MM.1S (cell line): ENCODE measurements at regions not wholly inside any gene's neighbourhood (a gene's known extent, or its start where the extent isn't known, plus 50 kb on each side); places are given as distances from the start of the nearest gene placed in this dataset.
A peak's percentile ranks its signal among the peaks of the same experiment; 100 is the strongest.

Experiments
- EZH2phosphoT487 ChIP-seq: fragments of 300-600 bp; sonication (generic); IDR thresholded peaks from 2 replicates; pipeline ENCODE4 v1.6.1; 2018; ENCODE audit warnings: antibody characterized with exemption, low read length
- TF ChIP-seq, protein P1 (sequence below): fragments of 300-600 bp; sonication (generic); IDR thresholded peaks from 2 replicates; pipeline ENCODE4 v1.5.1; 2016; ENCODE audit warnings: antibody characterized with exemption, low read length, mixed read lengths

DNA sequence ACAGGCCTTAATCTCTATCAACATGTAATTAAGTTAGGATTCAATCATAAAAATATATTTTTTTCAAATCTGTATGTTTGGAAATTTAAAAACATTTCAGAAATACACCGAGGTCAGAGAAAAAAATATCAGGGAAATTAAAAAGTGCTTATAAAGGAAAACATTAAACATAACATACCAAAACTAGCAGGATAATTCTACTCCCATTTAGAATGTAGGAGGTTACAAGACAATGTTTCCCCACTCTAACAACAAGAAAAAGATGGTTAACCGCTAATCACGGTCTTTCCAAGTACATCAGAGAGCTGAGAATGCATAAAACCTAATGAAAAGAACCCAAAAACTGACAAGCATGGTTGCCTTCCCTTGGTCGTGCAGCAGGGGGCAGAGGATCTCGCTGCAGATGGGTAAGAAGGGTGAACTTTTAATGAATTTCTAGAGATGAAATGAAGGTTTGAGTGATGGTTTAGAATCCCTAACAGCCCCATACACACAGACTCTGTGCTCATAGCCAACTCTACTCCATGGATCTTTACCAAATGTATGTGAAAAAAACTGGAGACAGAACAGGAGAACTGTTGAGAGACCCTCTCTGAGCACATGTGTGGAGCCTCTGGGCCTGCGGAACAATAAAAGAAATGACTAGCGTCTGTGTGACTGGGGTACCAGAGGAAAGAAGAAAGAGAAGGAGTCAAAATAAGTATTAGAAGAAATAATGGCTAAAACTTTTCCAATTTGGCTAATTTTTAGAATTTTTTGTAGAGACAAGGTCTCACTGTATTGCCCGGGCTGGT, 51.3 kb upstream of the LSM14A start:
- TF ChIP-seq EZH2phosphoT487 = no peak
- TF ChIP-seq, protein P1, sequence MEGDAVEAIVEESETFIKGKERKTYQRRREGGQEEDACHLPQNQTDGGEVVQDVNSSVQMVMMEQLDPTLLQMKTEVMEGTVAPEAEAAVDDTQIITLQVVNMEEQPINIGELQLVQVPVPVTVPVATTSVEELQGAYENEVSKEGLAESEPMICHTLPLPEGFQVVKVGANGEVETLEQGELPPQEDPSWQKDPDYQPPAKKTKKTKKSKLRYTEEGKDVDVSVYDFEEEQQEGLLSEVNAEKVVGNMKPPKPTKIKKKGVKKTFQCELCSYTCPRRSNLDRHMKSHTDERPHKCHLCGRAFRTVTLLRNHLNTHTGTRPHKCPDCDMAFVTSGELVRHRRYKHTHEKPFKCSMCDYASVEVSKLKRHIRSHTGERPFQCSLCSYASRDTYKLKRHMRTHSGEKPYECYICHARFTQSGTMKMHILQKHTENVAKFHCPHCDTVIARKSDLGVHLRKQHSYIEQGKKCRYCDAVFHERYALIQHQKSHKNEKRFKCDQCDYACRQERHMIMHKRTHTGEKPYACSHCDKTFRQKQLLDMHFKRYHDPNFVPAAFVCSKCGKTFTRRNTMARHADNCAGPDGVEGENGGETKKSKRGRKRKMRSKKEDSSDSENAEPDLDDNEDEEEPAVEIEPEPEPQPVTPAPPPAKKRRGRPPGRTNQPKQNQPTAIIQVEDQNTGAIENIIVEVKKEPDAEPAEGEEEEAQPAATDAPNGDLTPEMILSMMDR = peak; percentile 74
